ENCODE measurements at regions not wholly inside any gene's neighbourhood (a gene's known extent, or its start where the extent isn't known, plus 50 kb on each side); places are given as distances from the start of the nearest gene placed in this dataset.

- no peak for DNase-seq (ENCODE audit: low read depth)
- no peak for TF ChIP-seq CTCF (IDR thresholded peaks at IDR 0.05; ENCODE audit: insufficient read depth, low read length)
- no peak overlapping the region for H3K4me3 ChIP-seq (ENCODE audit: low read depth, low read length)
Measured at GRCh38 chr15:47415539-47415971, 301.8 kb upstream of the SEMA6D start.

DNA sequence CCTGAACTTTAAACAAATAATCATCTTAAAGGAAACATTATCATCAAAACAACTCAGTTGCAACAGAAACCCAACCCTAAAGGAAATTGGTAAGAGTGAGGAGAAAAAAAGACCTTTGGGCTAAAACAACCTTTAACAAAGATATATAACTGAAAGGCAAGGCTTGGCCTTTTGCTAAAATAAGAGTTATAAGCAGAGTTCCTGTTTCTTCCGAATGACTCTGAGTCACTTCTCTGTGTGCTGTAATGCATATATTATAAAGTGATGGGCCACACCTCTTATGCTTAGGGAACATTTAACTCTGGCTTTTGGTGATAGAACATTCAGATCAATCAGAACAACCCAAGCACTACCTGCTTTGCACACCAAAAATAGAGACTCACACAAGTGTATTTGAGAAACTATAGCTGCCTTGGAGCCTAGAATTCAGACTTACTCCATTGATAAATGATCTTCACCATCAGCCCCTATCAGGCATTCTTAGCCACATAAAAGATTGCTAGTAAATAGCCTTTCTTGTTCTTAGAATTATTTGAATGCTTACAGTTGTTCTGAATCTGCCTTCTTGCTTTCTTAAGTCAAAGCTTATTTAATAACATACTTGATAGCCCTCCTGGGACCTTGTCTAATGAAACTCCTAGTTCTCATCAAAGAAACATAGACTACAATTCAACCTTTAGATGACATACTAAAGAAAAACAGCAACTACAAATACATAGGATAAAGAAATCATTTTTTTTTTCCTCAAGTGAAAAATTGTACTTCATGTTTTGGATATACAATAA, 294.2 kb upstream of the SEMA6D start:
- TF ChIP-seq CTCF (IDR thresholded peaks at IDR 0.05; ENCODE audit: insufficient read depth, low read length): no peak
- DNase-seq (ENCODE audit: low read depth): no peak

GRCh38 chr15:47427463-47427862, 289.8 kb upstream of the SEMA6D start:
- H3K4me3 ChIP-seq (ENCODE audit: low read depth, low read length): no peak overlapping the region
- no peak for TF ChIP-seq CTCF (IDR thresholded peaks at IDR 0.05; ENCODE audit: insufficient read depth, low read length)
- DNase-seq (ENCODE audit: low read depth): peak; percentile 73

More for the DNA sequence above, 294.2 kb upstream of the SEMA6D start:
- no peak overlapping the region for H3K4me3 ChIP-seq (ENCODE audit: low read depth, low read length)

DNA sequence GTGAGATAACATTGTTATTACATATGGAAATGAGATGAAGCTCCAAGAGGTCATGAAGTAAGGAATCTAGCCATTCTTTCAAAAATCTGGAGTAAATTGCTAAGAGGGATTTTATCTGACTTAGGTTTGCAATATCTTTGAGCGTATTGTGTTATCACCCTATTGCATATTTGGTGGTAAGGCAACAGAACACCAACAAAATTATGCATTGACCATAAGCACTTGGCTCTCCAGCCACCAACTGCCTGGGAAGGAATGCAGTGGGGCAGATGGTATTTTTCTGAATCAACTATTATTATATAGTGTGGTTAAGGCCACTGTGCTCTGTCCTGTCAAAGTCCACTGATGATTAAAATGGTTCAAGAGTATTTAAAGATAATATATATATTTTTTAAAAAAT, 287.9 kb upstream of the SEMA6D start:
- DNase-seq (ENCODE audit: low read depth): peak; percentile 85
- no peak for TF ChIP-seq CTCF (IDR thresholded peaks at IDR 0.05; ENCODE audit: insufficient read depth, low read length)

DNA sequence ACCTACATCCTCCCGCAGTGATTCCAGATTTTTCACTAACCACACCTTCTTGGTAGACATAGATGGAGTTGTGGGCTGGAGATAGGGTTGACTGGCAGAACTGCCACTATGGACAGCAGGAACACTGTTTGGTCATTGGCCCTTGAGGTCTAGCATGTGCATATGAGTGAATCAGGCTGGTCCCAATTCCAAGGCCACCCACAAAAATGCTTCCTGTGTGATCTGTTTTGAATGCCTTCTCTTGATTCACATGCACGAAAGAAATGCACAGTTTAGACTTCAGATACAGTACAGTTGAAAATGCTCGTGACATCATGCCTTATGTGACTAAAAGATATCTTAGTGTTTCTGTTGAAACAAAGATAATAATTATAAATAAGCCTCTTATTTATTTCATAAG, 285.8 kb upstream of the SEMA6D start:
- no peak for TF ChIP-seq CTCF (IDR thresholded peaks at IDR 0.05; ENCODE audit: insufficient read depth, low read length)
- no peak overlapping the region for H3K4me3 ChIP-seq (ENCODE audit: low read depth, low read length)
- DNase-seq (ENCODE audit: low read depth): peak; percentile 80

More for the DNA sequence above, 287.9 kb upstream of the SEMA6D start:
- H3K4me3 ChIP-seq (ENCODE audit: low read depth, low read length): no peak overlapping the region

- no peak for TF ChIP-seq CTCF (IDR thresholded peaks at IDR 0.05; ENCODE audit: insufficient read depth, low read length)
- no peak overlapping the region for H3K4me3 ChIP-seq (ENCODE audit: low read depth, low read length)
- DNase-seq (ENCODE audit: low read depth): no peak
Measured at GRCh38 chr15:47432826-47433225, 284.5 kb upstream of the SEMA6D start.

All from fibroblast of the aortic adventitia (primary cell).